ENCODE measurements at regions not wholly inside any gene's neighbourhood (a gene's known extent, or its start where the extent isn't known, plus 50 kb on each side); places are given as distances from the start of the nearest gene placed in this dataset.

DNA sequence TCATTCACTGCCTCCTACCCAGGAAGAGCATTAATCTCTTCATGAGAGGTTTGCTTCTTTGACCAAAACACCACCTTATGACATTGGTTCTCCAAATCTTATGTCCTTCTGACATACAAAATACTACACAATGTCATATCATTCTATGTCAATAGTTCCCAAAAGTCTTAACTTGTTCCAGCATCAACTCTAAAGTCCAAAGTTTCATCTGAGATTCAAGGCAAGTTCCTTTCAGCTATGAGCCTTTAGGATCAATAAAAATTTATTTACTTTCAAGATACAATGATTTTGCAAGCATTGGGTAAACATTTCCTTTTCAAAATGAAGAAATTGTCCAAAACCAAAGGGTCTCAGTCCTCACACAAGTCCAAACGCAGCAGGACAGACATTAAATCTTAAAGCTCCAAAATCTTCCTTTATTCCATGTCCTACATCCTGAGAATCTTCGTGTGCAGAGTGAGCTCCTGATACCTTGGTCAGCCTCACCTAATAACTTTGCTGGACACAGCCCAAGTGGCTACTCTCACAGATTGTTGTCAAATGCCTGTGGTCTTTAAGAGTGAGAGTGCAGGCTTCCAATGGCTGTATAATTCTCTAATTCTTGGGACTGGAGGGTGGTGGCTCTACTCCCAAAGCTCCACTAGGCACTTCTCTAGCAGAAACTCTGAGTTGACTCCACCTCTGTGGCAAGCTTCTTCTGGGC lies 1668.2 kb downstream of the HACE1 start:
- no peak for TF ChIP-seq EP300 (IDR thresholded peaks at IDR 0.05)
- TF ChIP-seq, protein P1, sequence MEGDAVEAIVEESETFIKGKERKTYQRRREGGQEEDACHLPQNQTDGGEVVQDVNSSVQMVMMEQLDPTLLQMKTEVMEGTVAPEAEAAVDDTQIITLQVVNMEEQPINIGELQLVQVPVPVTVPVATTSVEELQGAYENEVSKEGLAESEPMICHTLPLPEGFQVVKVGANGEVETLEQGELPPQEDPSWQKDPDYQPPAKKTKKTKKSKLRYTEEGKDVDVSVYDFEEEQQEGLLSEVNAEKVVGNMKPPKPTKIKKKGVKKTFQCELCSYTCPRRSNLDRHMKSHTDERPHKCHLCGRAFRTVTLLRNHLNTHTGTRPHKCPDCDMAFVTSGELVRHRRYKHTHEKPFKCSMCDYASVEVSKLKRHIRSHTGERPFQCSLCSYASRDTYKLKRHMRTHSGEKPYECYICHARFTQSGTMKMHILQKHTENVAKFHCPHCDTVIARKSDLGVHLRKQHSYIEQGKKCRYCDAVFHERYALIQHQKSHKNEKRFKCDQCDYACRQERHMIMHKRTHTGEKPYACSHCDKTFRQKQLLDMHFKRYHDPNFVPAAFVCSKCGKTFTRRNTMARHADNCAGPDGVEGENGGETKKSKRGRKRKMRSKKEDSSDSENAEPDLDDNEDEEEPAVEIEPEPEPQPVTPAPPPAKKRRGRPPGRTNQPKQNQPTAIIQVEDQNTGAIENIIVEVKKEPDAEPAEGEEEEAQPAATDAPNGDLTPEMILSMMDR (IDR thresholded peaks at IDR 0.05): no peak
- no peak for TF ChIP-seq POLR2A (IDR thresholded peaks at IDR 0.05)
